ENCODE measurements at regions not wholly inside any gene's neighbourhood (a gene's known extent, or its start where the extent isn't known, plus 50 kb on each side); places are given as distances from the start of the nearest gene placed in this dataset.

- Histone ChIP-seq H3K4me1 (replicated peaks) (no peaks in the 10 kb centered on the region), H3K27ac (no peak overlapping the region), H3K4me3 (no peak overlapping the region), H3K27me3 (replicated peaks; ENCODE audit: insufficient read depth) (no peaks in the 10 kb centered on the region), H3K9me3 (no peaks in the 10 kb centered on the region), H3K36me3 (no peaks in the 10 kb centered on the region)
- TF ChIP-seq POLR2A (IDR thresholded peaks at IDR 0.05) (no peak), CTCF (IDR thresholded peaks at IDR 0.05) (no peak), POLR2AphosphoS5 (IDR thresholded peaks at IDR 0.05) (no peak)
- no peak for DNase-seq (ENCODE audit: low spot score)
- WGBS = 83% methylated on average over 3 of the region's 3 CpGs
- intact Hi-C loops (cut with DNase I) = no loop called here
These were observed 103.6 kb downstream of the VIP start for GRCh38 chr6:152854086-152854795.

GRCh38 chr6:152858141-152858540 lies 107.5 kb downstream of the VIP start:
- DNase-seq (ENCODE audit: low spot score) = no peak
- Histone ChIP-seq H3K4me3 (no peak overlapping the region), H3K27ac (no peak overlapping the region), H3K9me3 (no peaks in the 10 kb centered on the region), H3K4me1 (replicated peaks) (no peaks in the 10 kb centered on the region), H3K27me3 (replicated peaks; ENCODE audit: insufficient read depth) (no peaks in the 10 kb centered on the region), H3K36me3 (no peaks in the 10 kb centered on the region)
- 54% methylated on average over 2 of the region's 2 CpGs for WGBS
- TF ChIP-seq POLR2AphosphoS5 (IDR thresholded peaks at IDR 0.05) = no peak
- TF ChIP-seq POLR2A (IDR thresholded peaks at IDR 0.05) = no peak
- TF ChIP-seq CTCF (IDR thresholded peaks at IDR 0.05) = no peak
- intact Hi-C loops (cut with DNase I) = no loop called here

- TF ChIP-seq POLR2AphosphoS5 (IDR thresholded peaks at IDR 0.05) = no peak
- no peak for TF ChIP-seq CTCF (IDR thresholded peaks at IDR 0.05)
- no peak for TF ChIP-seq POLR2A (IDR thresholded peaks at IDR 0.05)
- H3K27me3 ChIP-seq (replicated peaks; ENCODE audit: insufficient read depth) = no peaks in the 10 kb centered on the region
- no peaks in the 10 kb centered on the region for H3K36me3 ChIP-seq
- H3K9me3 ChIP-seq = no peaks in the 10 kb centered on the region
- no peak for DNase-seq (ENCODE audit: low spot score)
- H3K27ac ChIP-seq = no peak overlapping the region
- 72% methylated on average over 6 of the region's 6 CpGs for WGBS
- intact Hi-C loops (cut with DNase I) = no loop called here
- no peaks in the 10 kb centered on the region for H3K4me1 ChIP-seq (replicated peaks)
- no peak overlapping the region for H3K4me3 ChIP-seq
These were observed 108.6 kb downstream of the VIP start for GRCh38 chr6:152859225-152859624.

- Histone ChIP-seq H3K9me3 (no peaks in the 10 kb centered on the region), H3K36me3 (no peaks in the 10 kb centered on the region), H3K4me3 (no peak overlapping the region), H3K27me3 (replicated peaks; ENCODE audit: insufficient read depth) (no peaks in the 10 kb centered on the region), H3K27ac (no peak overlapping the region), H3K4me1 (replicated peaks) (no peaks in the 10 kb centered on the region)
- DNase-seq (ENCODE audit: low spot score) = peak; percentile 69
- TF ChIP-seq POLR2A (IDR thresholded peaks at IDR 0.05) (no peak), CTCF (IDR thresholded peaks at IDR 0.05) (peak; percentile 27 to 67 (median 60))
- intact Hi-C loops (cut with DNase I) = loop anchor here (5.0 to 10.0 kb wide), 2 partner anchors 81 to 164 kb away; no protein-coding TSS in a partner anchor
- 61% methylated on average over 10 of the region's 10 CpGs for WGBS
These were observed 113.2 kb downstream of the VIP start for GRCh38 chr6:152863618-152864326.

GRCh38 chr6:152874267-152874666 lies 108.6 kb downstream of the FBXO5 start:
- TF ChIP-seq CTCF (IDR thresholded peaks at IDR 0.05) (no peak), POLR2A (IDR thresholded peaks at IDR 0.05) (no peak), POLR2AphosphoS5 (IDR thresholded peaks at IDR 0.05) (no peak)
- Histone ChIP-seq H3K27ac (no peak overlapping the region), H3K4me1 (replicated peaks) (no peaks in the 10 kb centered on the region), H3K27me3 (replicated peaks; ENCODE audit: insufficient read depth) (no peaks in the 10 kb centered on the region), H3K36me3 (no peaks in the 10 kb centered on the region), H3K9me3 (no peaks in the 10 kb centered on the region), H3K4me3 (no peak overlapping the region)
- DNase-seq (ENCODE audit: low spot score) = no peak
- 89% methylated on average over 5 of the region's 5 CpGs for WGBS
- intact Hi-C loops (cut with DNase I) = no loop called here
